ENCODE measurements at regions not wholly inside any gene's neighbourhood (a gene's known extent, or its start where the extent isn't known, plus 50 kb on each side); places are given as distances from the start of the nearest gene placed in this dataset.

- TF ChIP-seq CSDC2 (CRISPR knock-in tag; IDR thresholded peaks at IDR 0.05), result no peak
- no peak for TF ChIP-seq ZFP3 (CRISPR knock-in tag; IDR thresholded peaks at IDR 0.05)
- TF ChIP-seq ARNTL (CRISPR knock-in tag; IDR thresholded peaks at IDR 0.05; ENCODE audit: borderline replicate concordance, low read depth), result no peak
- no peak for TF ChIP-seq PATZ1 (CRISPR knock-in tag; IDR thresholded peaks at IDR 0.05; ENCODE audit: borderline replicate concordance)
Observed at GRCh38 chr18:46350598-46351159, 246.5 kb downstream of the HAUS1 start.

Measured in SK-N-SH treated with all-trans-retinoic acid at 6 μM for 48 hours (cell line).